Smooth muscle cell of the brain vasculature (primary cell): ENCODE measurements at regions not wholly inside any gene's neighbourhood (a gene's known extent, or its start where the extent isn't known, plus 50 kb on each side); places are given as distances from the start of the nearest gene placed in this dataset.
A peak's percentile ranks its signal among the peaks of the same experiment; 100 is the strongest.

ENCODE experiments used
- DNase-seq: peaks from one replicate; pipeline ENCODE4 v3.0.0-alpha.2; 2012; ENCODE audit warnings: low read depth, low spot score

DNA sequence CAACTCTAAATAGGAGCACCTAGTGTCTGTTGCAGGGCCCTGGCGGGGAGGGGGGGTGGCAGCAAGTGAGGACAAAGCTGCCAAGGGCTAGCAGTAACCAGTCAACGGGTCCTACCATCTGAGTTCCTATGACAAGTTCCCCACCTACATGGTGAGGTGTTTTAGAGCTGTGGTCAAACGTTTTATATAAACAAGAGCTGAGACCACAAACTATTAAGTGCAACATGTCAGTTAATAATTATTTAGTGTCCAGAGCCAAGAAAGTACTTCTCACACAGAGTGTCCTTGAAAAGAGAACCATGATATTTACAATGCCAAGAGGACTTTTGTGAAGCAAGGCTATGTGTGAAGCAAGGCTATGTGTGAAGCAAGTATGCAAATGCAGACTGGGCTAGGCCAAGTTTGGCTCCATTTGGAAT lies 434.7 kb downstream of the TNS3 start:
- no peak for DNase-seq

DNA sequence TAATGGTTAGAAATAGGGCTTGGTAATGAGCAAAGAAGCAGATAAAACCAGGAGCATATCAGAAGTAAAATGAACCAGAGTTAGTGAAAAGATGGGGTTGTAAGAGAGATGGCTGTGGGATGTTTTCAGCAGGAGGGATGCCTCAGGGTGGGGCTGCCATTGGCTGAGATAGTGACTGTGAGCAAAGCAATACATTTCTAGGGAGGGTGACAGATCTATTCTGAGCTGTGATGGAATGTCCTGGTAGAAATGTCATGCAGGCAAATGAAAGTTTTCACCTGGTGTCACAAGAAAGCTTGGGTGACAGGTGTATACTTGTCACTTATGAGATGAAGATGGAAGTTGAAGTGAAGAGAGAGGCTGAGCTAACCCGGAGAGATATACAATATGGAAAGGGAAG lies 435.9 kb downstream of the TNS3 start:
- no peak for DNase-seq

DNA sequence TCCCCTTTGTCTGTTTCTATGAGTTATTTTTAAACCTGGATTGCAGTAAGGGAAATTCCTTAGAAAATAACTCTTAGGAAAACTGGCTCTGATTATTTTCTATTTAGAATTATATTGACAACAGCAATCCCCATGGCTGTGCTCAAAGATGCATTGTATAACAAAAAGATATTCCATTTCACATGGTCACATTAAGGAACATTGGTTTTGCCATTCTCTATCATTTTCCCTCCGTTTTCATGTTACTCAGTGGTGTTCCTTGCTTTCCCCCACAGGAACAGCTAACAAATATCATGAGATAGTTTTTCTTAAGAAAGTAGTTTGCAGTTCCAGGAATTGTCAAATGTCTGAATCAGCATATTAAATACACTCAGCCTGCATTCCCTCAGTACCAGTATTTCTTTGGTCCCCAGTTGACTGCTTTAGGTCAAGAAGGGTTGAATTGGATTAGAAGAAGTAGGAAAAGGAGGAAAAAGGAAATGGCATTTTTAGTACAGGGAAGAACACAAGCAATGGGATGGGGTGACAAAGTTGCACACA lies 436.7 kb downstream of the TNS3 start:
- no peak for DNase-seq

- no peak for DNase-seq
Observed at GRCh38 chr7:47143339-47143738, 438.6 kb downstream of the TNS3 start.

DNA sequence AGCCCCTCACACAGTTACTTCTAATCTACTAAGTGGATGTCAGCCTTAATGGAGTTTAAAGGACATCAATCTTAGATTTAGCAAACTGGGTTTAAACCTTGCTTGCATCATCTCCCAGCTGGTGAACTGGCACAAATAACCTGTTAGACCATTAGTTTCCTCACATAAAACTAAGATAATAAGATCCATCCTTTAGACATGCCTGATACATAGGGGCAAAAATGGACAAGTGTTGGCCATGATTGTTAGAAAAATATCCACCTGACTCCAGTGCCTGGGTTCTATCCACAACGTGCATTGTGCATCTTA lies 439.1 kb downstream of the TNS3 start:
- DNase-seq: no peak

DNA sequence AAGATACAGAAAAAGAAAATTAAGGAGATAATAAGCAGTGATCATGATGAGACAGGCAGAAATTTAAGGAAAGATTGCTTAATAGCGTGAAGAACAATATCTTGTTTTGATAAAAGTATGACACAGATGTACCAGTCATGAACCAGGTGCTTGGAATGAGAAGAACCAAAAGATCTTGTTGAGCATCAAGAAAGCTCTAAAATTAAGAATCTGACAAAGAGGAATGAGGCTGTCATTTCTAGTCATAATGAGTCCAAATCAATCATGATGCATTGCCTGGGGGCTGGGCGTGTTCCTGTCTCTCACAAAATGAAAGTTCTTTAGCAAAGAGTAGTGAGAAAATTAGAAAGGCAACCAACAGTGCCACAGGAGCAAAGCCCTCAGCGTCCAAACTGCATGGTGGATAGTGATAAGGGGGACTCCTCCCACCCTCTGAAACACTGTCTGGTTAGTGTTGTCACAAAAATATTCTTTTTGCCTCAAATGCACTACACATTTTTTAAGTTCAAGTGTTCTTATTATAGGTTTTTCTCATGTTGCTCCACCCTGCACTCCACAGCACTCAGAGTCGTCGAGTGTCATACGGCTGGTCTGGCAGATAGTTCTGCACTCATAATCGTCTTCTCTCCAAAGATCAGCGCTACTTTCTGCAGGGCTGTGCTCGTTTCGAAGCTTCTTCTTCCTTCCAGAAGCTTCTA lies 439.6 kb downstream of the TNS3 start:
- no peak for DNase-seq

DNA sequence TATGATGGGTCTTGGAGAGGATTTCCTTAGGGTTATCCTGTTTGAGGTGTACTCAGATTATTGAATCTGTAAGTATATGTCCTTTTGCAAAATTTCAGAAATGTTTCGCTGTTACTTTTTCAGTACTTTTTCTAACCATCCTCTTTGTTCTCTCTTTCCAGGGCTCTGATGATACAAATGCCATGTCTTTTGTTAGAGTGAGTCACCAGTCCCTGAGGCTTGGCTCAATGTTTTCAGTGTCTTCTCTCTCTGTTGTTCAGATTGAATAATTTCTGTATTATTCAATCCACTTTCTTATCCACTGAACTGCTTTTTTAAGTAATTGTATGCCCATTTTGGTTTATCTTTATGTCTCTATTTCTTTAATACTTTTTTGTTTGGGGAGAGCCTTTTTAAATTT lies 449.4 kb downstream of the TNS3 start:
- DNase-seq: no peak

GRCh38 chr7:47128700-47129099 lies 453.2 kb downstream of the TNS3 start:
- no peak for DNase-seq

DNA sequence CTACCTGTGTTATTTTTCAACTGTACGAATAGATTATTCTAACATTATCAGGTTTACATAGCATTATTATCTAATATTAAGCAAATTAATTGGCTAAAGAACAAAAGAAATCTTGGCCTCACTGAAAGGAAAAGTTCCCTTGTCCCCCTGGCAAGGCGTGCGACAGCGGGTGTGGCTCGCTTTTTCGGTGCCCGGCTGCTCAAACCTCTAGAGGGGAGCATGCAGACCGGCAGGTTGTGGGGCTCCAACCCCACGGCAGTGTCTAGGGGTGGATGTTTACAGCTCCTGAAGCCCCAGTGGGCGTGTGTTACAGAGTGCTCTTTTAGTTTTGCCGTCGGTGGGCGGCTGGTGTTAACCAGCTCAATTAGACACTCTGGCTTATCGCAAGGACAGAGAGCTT lies 456.4 kb downstream of the TNS3 start:
- no peak for DNase-seq

GRCh38 chr7:47119261-47119865 lies 462.5 kb downstream of the TNS3 start:
- no peak for DNase-seq

- DNase-seq: no peak
Observed at GRCh38 chr7:47104206-47104549, 477.7 kb downstream of the TNS3 start.

DNA sequence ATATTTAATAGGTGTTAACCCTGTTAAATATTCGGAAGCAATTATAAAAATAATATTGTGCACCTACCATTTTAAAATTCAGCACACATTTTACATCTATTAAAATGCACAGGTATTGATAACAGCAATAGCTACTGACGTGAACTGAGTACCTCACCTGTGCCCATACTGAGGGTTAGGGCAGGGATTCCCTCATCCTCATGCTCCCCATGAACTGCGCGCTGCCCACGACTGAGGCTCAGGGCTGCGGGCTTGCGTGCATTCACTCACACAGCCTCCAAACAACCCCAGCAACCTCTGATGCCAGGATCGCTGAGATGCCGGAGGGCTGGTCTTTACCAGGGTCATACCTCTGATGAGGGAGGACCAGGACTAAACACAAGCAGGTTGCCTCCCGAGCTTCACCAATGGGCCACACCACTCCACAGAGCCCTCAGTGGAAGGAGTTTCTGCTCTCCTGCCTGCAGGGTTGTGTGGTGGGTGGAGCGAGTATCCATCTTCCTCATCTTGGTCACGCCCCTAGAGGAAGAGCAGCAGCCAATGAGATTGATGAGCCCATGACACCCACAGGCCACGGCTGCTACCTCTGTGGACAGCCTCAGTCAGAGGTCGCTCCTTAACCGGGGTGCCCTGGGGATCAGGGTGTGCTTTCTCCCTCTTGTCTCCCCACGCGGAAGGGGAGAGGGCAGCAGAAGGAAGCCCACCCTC lies 478.3 kb downstream of the TNS3 start:
- no peak for DNase-seq

DNA sequence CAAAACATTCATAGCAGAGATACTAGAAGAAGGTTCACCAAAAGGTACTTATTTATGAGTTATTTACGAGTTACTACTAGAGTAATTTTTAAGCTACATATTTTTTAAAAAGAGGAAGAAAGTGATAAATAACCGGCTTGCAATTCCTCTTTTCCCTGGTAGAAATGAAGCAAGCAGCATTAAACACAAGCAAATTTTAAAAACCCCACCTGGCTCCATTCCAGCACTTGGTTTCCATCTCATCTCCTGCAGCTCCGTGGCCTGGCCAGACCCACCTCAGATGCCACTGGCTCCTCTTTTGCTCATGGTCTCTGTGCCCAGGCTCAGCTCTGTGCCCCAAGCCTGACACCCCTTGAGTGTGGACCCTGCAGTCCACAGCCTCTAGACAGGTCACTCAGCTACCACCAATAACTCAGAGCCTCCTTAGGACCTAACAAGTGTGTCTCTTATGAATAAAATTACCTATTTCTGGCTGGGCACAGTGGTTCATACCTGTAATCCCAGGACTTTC lies 479.5 kb downstream of the TNS3 start:
- no peak for DNase-seq

DNA sequence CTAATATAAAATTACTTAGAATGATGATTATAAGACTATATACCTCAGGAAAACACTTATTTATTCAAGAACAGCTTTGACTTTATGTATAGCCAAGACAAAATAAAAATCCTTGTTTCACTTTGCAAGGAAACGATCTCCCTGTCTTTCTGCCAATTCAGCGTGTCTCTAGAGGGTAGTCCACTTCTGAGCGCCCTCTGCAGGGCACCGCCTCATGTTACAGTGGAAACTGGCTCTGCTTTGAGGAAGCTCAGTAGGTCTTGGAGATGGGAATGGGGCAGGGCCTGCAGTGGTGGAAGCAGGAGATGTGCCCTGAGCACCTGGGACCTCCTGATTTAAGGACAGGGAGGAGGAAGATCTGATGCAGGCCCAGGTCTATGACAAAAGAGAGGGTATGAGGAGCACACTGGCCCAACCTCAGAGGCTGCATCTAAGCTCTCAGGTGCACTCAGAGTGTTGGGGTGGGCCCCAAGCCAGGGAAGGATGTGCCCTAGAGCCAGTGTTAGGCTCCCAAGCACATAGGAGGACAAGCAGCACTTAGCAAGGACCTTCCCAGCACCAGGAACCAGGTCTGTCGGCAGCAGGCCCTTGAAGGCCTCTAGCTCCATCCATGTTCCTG lies 481.0 kb downstream of the TNS3 start:
- peak; percentile 23 for DNase-seq

DNA sequence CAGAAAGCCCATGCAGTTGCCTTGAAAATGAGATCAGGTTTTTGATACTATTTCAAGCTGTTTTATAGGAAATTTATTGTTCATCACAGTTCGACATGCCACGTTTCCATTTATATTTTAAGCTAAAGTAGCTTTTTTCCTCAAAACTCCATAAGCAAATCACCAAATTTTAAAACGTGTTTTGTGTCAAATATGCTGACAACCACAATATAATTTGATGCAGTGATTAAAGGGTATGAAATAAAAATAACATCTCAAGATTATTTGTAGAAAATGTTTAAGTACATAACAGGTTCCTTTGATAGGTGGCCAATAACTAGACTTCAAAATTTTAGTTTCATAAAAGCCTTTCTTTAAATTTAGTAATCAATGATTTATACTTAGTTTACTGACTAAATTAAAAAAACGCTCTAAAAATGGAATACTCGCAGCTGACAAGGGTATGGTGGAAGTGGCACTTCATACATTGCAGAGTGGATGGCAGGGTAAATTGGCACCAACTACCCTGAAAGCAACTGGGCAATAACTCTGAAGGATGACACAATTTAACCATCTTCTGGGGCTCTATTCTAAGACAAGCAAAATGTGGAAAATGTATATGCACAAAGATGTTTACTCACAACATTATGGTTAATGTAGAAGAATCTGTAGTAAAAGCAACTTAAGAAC lies 481.6 kb downstream of the TNS3 start:
- DNase-seq: no peak

GRCh38 chr7:47097431-47097830 lies 484.5 kb downstream of the TNS3 start:
- no peak for DNase-seq

DNA sequence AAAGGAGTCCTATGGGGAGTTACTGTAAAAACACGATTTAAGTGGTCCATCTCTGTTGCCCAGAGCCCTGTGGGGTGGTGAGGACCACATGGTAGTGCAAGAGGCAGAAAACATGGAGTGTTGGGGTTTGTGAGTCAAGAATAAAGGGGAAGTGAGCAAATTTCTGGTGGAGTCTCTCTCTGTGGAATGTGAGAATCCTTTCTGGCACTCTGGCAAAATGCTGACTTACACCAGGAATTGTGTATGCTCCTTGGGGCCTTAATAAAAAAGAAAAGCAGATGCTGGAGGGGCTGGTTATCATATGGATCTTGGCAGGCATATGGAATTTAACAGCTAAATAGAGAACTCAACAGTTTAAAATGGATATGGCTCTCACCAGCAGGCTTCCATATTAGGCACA lies 486.0 kb downstream of the TNS3 start:
- DNase-seq: no peak

- DNase-seq: no peak
Observed at GRCh38 chr7:47094462-47094861, 487.4 kb downstream of the TNS3 start.

GRCh38 chr7:47093320-47094234 lies 488.3 kb downstream of the TNS3 start:
- no peak for DNase-seq

GRCh38 chr7:47092336-47092735 lies 489.6 kb downstream of the TNS3 start:
- no peak for DNase-seq

DNA sequence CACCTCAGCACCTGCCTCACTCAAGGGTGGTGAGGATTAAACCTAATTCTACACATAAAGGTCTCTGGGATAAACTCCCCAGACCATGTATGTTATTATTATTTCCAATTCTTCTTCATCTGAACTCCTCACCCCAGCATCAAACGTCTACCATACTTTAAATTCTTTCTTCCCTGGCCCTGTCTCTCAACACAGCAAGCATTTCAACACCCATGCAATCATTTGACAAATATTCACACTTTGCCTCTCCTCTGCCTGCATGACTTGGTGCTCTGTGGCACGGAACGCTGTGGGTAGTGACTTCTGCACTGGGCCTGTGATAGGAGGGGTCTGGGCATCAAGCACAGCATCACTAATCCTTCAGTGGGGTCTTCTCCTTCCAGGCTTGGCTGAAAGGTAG lies 490.8 kb downstream of the TNS3 start:
- no peak for DNase-seq
